Left lung (tissue), 4 donors: ENCODE measurements at regions not wholly inside any gene's neighbourhood (a gene's known extent, or its start where the extent isn't known, plus 50 kb on each side); places are given as distances from the start of the nearest gene placed in this dataset.

Source experiments
- ATAC-seq: fragments of 200-7000 bp; cut with Tn5 transposase; one replicate; pipeline ENCODE4 v1.9.1; 2020; ENCODE audit warnings: moderate library complexity
- DNase-seq, 4 donors: peaks; one replicate each; pipeline ENCODE4 v3.0.0-alpha.2; 2013 to 2020
- H3K27ac ChIP-seq, 2 donors: fragments of 200-600 bp; sonication (generic) in 1 of 2; one replicate each; pipeline versions ENCODE4 v1.5.0 to v1.8.0; 2020 to 2021
- H3K27me3 ChIP-seq, 2 donors: fragments of 200-600 bp; sonication (generic) in 1 of 2; one replicate each; pipeline versions ENCODE4 v1.5.0 to v1.8.0; 2020 to 2021
- H3K36me3 ChIP-seq, 2 donors: fragments of 200-600 bp; sonication (generic) in 1 of 2; one replicate each; pipeline versions ENCODE4 v1.5.0 to v1.8.0; 2020 to 2021
- H3K4me1 ChIP-seq, 2 donors: fragments of 200-600 bp; one replicate each; pipeline ENCODE4 v1.8.0; 2021
- H3K4me3 ChIP-seq, 2 donors: fragments of 200-600 bp; sonication (generic) in 1 of 2; one replicate each; pipeline versions ENCODE4 v1.5.0 to v1.8.0; 2020 to 2021; ENCODE audit warnings: mild to moderate bottlenecking in 1 of 2
- H3K9me3 ChIP-seq, 2 donors: fragments of 200-600 bp; sonication (generic) in 1 of 2; one replicate each; pipeline versions ENCODE4 v1.5.0 to v1.8.0; 2020 to 2021
- CTCF ChIP-seq, 2 donors: fragments of 200-600 bp; sonication (generic) in 1 of 2; IDR thresholded peaks; one replicate each; pipeline versions ENCODE4 v1.5.0 to v1.8.0; 2021; ENCODE audit warnings: antibody characterized with exemption in 2 of 2
- intact Hi-C, 2 donors: fragments of 100-400 bp; cut with DNase I; formaldehyde crosslinking; loops; one replicate each; pipeline versions ENCODE4 v1.11.2 to v1.14.2; 2022
- donor health status: DM: no; HTN: yes; CAD: no.
- donor health status: DM: no; HTN: no; CAD: no.

GRCh38 chr6:170160628-170161611, 130.0 kb downstream of the DLL1 start:
- no peaks in the 10 kb centered on the region for H3K4me1 ChIP-seq
- H3K36me3 ChIP-seq = no peaks in the 10 kb centered on the region
- no peak overlapping the region for H3K27ac ChIP-seq
- H3K9me3 ChIP-seq = no peaks in the 10 kb centered on the region
- no peak overlapping the region for H3K4me3 ChIP-seq
- DNase-seq = peak in 2 of 4 donors; percentile 14 to 60
- no peak for TF ChIP-seq CTCF (IDR thresholded peaks at IDR 0.05)
- H3K27me3 ChIP-seq = no peaks in the 10 kb centered on the region
- ATAC-seq = no peak
- intact Hi-C loops = no loop called here

GRCh38 chr6:170160031-170160627, 130.7 kb downstream of the DLL1 start:
- ATAC-seq = no peak
- intact Hi-C loops = no loop called here

DNA sequence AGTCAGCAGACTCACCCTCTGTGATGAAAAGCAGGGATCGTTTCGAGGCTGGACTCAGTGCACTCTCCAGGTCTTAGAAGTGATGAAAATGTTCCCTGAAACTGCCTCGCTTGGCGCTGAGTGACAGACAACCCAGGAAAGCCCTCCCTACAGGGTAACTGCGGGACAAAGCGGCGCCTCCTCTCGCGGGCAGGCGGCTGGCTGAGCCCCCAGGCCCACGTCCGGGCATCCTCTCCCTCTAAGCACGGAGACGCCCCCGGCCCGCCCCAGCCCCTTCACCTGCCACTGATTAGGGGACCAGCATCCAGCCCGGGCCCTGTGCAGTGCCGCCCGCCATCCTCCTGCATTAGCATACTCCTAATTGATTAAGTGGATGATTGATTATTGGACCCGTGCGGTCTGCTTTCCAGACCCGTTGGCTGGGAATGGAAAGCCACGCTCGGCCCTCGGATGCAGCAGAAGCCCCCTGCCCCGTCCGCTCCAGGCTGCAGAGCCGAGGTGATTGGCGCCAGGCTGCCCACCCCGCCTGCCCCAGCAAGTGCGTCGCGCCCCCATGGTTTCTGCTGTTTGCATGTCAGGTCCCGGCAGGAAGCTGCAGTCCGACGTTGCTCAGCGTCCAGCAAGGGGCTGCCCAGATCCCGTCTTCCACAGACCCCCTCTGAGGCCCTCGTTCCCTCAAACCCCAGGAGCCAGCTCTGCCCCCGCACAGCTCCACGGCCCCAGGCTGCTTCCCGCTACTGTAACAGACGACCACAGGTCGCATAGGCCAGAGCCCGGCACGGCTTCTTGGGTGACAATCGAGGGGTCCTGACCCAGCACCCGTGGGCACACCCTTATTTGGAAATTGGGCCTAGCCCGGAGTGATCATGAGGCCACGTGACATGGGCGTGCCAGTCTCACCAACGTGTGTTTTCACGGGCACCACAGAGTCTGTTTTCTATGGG, 131.6 kb downstream of the DLL1 start:
- no peaks in the 10 kb centered on the region for H3K9me3 ChIP-seq
- H3K36me3 ChIP-seq = no peaks in the 10 kb centered on the region
- no peaks in the 10 kb centered on the region for H3K27me3 ChIP-seq
- H3K4me1 ChIP-seq = no peaks in the 10 kb centered on the region
- no peak overlapping the region for H3K27ac ChIP-seq
- intact Hi-C loops = no loop called here
- no peak overlapping the region for H3K4me3 ChIP-seq
- DNase-seq (peak in 2 of 4 donors; percentile 31 to 80), ATAC-seq (no peak)
- TF ChIP-seq CTCF (IDR thresholded peaks at IDR 0.05) = no peak

More at GRCh38 chr6:170160031-170160627, 130.7 kb downstream of the DLL1 start:
- Histone ChIP-seq H3K27ac (no peak overlapping the region), H3K36me3 (no peaks in the 10 kb centered on the region), H3K4me1 (no peaks in the 10 kb centered on the region), H3K9me3 (no peaks in the 10 kb centered on the region), H3K27me3 (no peaks in the 10 kb centered on the region), H3K4me3 (no peak overlapping the region)
- no peak for TF ChIP-seq CTCF (IDR thresholded peaks at IDR 0.05)
- DNase-seq = peak in 2 of 4 donors; percentile 30 to 57

DNA sequence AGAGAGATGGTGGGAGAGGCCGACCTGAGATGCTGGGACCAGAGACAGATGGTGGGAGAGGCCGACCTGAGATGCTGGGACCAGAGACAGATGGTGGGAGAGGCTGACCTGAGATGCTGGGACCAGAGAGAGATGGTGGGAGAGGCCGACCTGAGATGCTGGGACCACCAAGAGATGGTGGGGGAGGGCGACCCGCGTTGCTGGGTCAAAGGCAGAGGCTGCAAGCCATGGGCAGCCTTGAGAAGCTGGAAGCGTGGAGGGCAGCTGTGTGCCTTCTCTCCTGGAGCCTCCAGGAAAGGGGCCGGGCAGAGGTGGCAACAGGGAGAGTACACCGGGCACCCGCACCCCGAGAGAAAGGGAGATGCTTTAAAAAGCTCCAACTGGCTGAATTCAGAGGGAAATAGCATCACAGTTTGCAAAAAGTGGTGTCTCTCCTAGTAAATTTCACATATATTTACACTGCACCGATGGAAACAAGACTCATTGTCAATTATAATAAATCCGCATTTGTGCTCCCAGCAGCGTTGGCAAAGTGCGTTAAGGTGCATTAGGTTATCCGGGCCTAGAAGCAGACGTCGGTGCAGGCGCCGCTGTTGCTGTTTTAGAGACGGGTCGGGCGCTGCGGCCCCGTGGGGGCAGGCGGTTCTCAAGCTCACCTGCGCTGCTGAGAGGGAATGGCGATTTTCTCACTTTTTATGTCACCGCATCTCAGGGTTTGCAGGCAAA, 132.4 kb downstream of the DLL1 start:
- H3K4me3 ChIP-seq = no peak overlapping the region
- no peak for ATAC-seq
- DNase-seq = peak in 2 of 4 donors; percentile 22 to 67
- no peaks in the 10 kb centered on the region for H3K36me3 ChIP-seq
- intact Hi-C loops = no loop called here
- no peak for TF ChIP-seq CTCF (IDR thresholded peaks at IDR 0.05)
- no peaks in the 10 kb centered on the region for H3K4me1 ChIP-seq
- no peaks in the 10 kb centered on the region for H3K9me3 ChIP-seq
- H3K27me3 ChIP-seq = peaks cover 0 to 6% of the 10 kb centered on the region in 2 donors
- no peak overlapping the region for H3K27ac ChIP-seq
